ENCODE measurements at regions not wholly inside any gene's neighbourhood (a gene's known extent, or its start where the extent isn't known, plus 50 kb on each side); places are given as distances from the start of the nearest gene placed in this dataset.

DNA sequence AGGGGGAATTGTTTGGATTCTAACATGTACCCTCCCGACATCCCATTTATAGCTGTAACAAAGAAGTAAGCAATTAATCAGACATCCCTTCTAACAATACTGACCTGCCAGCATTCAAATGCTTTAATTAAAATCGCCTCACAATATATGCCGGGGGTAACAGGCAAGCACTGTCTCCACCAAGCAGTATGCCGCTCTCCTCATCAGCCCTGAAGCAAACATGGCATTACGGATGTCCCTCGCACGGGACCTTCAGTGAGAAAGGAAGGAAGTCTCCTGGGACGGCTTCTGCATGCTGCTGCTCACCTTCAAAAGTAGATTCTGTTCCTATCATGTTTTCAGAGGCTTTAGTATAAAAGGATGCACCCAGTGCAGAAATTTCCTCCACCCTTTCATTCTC, 292.7 kb upstream of the POU3F3 start:
- Histone ChIP-seq H3K36me3 (ENCODE audit: insufficient read depth) (no peaks in the 10 kb centered on the region), H3K4me3 (no peak overlapping the region), H3K4me1 (ENCODE audit: insufficient read depth) (peaks cover 10% of the 10 kb centered on the region), H3K9me2 (ENCODE audit: insufficient read depth) (no peaks in the 10 kb centered on the region), H3K79me2 (replicated peaks; ENCODE audit: insufficient read depth) (no peaks in the 10 kb centered on the region), H3K4me2 (no peak overlapping the region), H4K20me1 (replicated peaks; ENCODE audit: insufficient read depth) (no peaks in the 10 kb centered on the region), H2AFZ (no peak overlapping the region), H3K27me3 (ENCODE audit: insufficient read depth) (no peaks in the 10 kb centered on the region), H3F3A (replicated peaks; ENCODE audit: low read depth) (no peaks in the 10 kb centered on the region), H3K27ac (ENCODE audit: low read depth) (no peak overlapping the region)
- Mint-ChIP-seq H3K27me3 (ENCODE audit: insufficient read depth, low read depth, poor library complexity) (no peaks in the 10 kb centered on the region), H3K9me3 (peaks cover 3% of the 10 kb centered on the region; the same call in 1 of the 3 replicates), H3K27ac (no peak overlapping the region), H3K4me3 (no peak overlapping the region), H3K4me1 (peaks cover 19% of the 10 kb centered on the region), H3K36me3 (ENCODE audit: low read depth) (no peaks in the 10 kb centered on the region)
- no peak for TF ChIP-seq JUNB (IDR thresholded peaks at IDR 0.05; ENCODE audit: unreplicated experiment)
- no peak for TF ChIP-seq EZH2 (IDR thresholded peaks at IDR 0.05; ENCODE audit: low read depth, unreplicated experiment)
- TF ChIP-seq, protein P1, sequence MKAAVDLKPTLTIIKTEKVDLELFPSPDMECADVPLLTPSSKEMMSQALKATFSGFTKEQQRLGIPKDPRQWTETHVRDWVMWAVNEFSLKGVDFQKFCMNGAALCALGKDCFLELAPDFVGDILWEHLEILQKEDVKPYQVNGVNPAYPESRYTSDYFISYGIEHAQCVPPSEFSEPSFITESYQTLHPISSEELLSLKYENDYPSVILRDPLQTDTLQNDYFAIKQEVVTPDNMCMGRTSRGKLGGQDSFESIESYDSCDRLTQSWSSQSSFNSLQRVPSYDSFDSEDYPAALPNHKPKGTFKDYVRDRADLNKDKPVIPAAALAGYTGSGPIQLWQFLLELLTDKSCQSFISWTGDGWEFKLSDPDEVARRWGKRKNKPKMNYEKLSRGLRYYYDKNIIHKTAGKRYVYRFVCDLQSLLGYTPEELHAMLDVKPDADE (IDR thresholded peaks at IDR 0.05): no peak
- no peak for TF ChIP-seq EZH2phosphoT487 (IDR thresholded peaks at IDR 0.05; ENCODE audit: unreplicated experiment)
- no peak for TF ChIP-seq ZNF114 (CRISPR knock-in tag; IDR thresholded peaks at IDR 0.05)
- TF ChIP-seq STAT1 (IDR thresholded peaks at IDR 0.05; ENCODE audit: unreplicated experiment): no peak
- TF ChIP-seq, protein P2, sequence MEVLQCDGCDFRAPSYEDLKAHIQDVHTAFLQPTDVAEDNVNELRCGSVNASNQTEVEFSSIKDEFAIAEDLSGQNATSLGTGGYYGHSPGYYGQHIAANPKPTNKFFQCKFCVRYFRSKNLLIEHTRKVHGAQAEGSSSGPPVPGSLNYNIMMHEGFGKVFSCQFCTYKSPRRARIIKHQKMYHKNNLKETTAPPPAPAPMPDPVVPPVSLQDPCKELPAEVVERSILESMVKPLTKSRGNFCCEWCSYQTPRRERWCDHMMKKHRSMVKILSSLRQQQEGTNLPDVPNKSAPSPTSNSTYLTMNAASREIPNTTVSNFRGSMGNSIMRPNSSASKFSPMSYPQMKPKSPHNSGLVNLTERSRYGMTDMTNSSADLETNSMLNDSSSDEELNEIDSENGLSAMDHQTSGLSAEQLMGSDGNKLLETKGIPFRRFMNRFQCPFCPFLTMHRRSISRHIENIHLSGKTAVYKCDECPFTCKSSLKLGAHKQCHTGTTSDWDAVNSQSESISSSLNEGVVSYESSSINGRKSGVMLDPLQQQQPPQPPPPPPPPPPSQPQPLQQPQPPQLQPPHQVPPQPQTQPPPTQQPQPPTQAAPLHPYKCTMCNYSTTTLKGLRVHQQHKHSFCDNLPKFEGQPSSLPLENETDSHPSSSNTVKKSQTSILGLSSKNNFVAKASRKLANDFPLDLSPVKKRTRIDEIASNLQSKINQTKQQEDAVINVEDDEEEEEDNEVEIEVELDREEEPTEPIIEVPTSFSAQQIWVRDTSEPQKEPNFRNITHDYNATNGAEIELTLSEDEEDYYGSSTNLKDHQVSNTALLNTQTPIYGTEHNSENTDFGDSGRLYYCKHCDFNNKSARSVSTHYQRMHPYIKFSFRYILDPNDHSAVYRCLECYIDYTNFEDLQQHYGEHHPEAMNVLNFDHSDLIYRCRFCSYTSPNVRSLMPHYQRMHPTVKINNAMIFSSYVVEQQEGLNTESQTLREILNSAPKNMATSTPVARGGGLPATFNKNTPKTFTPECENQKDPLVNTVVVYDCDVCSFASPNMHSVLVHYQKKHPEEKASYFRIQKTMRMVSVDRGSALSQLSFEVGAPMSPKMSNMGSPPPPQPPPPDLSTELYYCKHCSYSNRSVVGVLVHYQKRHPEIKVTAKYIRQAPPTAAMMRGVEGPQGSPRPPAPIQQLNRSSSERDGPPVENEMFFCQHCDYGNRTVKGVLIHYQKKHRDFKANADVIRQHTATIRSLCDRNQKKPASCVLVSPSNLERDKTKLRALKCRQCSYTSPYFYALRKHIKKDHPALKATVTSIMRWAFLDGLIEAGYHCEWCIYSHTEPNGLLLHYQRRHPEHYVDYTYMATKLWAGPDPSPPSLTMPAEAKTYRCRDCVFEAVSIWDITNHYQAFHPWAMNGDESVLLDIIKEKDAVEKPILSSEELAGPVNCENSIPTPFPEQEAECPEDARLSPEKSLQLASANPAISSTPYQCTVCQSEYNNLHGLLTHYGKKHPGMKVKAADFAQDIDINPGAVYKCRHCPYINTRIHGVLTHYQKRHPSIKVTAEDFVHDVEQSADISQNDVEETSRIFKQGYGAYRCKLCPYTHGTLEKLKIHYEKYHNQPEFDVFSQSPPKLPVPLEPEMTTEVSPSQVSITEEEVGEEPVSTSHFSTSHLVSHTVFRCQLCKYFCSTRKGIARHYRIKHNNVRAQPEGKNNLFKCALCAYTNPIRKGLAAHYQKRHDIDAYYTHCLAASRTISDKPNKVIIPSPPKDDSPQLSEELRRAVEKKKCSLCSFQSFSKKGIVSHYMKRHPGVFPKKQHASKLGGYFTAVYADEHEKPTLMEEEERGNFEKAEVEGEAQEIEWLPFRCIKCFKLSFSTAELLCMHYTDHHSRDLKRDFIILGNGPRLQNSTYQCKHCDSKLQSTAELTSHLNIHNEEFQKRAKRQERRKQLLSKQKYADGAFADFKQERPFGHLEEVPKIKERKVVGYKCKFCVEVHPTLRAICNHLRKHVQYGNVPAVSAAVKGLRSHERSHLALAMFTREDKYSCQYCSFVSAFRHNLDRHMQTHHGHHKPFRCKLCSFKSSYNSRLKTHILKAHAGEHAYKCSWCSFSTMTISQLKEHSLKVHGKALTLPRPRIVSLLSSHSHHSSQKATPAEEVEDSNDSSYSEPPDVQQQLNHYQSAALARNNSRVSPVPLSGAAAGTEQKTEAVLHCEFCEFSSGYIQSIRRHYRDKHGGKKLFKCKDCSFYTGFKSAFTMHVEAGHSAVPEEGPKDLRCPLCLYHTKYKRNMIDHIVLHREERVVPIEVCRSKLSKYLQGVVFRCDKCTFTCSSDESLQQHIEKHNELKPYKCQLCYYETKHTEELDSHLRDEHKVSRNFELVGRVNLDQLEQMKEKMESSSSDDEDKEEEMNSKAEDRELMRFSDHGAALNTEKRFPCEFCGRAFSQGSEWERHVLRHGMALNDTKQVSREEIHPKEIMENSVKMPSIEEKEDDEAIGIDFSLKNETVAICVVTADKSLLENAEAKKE (CRISPR knock-in tag; IDR thresholded peaks at IDR 0.05): no peak
- no peak for TF ChIP-seq CREB1 (CRISPR knock-in tag; IDR thresholded peaks at IDR 0.05; ENCODE audit: low read depth)
- no peak for TF ChIP-seq POLR2AphosphoS5 (IDR thresholded peaks at IDR 0.05; ENCODE audit: low read depth)
- TF ChIP-seq, protein P3, sequence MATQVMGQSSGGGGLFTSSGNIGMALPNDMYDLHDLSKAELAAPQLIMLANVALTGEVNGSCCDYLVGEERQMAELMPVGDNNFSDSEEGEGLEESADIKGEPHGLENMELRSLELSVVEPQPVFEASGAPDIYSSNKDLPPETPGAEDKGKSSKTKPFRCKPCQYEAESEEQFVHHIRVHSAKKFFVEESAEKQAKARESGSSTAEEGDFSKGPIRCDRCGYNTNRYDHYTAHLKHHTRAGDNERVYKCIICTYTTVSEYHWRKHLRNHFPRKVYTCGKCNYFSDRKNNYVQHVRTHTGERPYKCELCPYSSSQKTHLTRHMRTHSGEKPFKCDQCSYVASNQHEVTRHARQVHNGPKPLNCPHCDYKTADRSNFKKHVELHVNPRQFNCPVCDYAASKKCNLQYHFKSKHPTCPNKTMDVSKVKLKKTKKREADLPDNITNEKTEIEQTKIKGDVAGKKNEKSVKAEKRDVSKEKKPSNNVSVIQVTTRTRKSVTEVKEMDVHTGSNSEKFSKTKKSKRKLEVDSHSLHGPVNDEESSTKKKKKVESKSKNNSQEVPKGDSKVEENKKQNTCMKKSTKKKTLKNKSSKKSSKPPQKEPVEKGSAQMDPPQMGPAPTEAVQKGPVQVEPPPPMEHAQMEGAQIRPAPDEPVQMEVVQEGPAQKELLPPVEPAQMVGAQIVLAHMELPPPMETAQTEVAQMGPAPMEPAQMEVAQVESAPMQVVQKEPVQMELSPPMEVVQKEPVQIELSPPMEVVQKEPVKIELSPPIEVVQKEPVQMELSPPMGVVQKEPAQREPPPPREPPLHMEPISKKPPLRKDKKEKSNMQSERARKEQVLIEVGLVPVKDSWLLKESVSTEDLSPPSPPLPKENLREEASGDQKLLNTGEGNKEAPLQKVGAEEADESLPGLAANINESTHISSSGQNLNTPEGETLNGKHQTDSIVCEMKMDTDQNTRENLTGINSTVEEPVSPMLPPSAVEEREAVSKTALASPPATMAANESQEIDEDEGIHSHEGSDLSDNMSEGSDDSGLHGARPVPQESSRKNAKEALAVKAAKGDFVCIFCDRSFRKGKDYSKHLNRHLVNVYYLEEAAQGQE (IDR thresholded peaks at IDR 0.05; ENCODE audit: unreplicated experiment): no peak
- TF ChIP-seq, protein P4, sequence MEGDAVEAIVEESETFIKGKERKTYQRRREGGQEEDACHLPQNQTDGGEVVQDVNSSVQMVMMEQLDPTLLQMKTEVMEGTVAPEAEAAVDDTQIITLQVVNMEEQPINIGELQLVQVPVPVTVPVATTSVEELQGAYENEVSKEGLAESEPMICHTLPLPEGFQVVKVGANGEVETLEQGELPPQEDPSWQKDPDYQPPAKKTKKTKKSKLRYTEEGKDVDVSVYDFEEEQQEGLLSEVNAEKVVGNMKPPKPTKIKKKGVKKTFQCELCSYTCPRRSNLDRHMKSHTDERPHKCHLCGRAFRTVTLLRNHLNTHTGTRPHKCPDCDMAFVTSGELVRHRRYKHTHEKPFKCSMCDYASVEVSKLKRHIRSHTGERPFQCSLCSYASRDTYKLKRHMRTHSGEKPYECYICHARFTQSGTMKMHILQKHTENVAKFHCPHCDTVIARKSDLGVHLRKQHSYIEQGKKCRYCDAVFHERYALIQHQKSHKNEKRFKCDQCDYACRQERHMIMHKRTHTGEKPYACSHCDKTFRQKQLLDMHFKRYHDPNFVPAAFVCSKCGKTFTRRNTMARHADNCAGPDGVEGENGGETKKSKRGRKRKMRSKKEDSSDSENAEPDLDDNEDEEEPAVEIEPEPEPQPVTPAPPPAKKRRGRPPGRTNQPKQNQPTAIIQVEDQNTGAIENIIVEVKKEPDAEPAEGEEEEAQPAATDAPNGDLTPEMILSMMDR (conservative IDR thresholded peaks at IDR 0.05; ENCODE audit: low read depth in 2 of 2): no peak
- no peak for TF ChIP-seq NANOG (IDR thresholded peaks at IDR 0.05; ENCODE audit: borderline replicate concordance)
- no peak for TF ChIP-seq ZNF331 (CRISPR knock-in tag; IDR thresholded peaks at IDR 0.05; ENCODE audit: low read depth)
- DNase-seq (ENCODE audit: low spot score) (no peak), ATAC-seq (no peak)
